Muscle of leg (tissue), 3 donors: ENCODE measurements at regions not wholly inside any gene's neighbourhood (a gene's known extent, or its start where the extent isn't known, plus 50 kb on each side); places are given as distances from the start of the nearest gene placed in this dataset.

Experiments used
- DNase-seq: peaks from one replicate; pipeline ENCODE4 v3.0.0; 2013
- H3K27ac ChIP-seq: one replicate; pipeline ENCODE4 v1.5.1; 2013; ENCODE audit warnings: mild to moderate bottlenecking, low read length, control low read depth
- H3K27me3 ChIP-seq: one replicate; pipeline ENCODE4 v1.6.1; 2013; ENCODE audit warnings: low read length; ENCODE audit not compliant: control insufficient read depth, insufficient read depth
- H3K36me3 ChIP-seq: one replicate; pipeline ENCODE4 v1.6.1; 2013; ENCODE audit warnings: low read length; ENCODE audit not compliant: control insufficient read depth, insufficient read depth
- H3K4me1 ChIP-seq: one replicate; pipeline ENCODE4 v1.6.1; 2013; ENCODE audit warnings: low read length; ENCODE audit not compliant: control insufficient read depth, insufficient read depth
- H3K4me3 ChIP-seq: one replicate; pipeline ENCODE4 v1.5.1; 2013; ENCODE audit warnings: low read length, control low read depth
- H3K9me3 ChIP-seq: replicated peaks from 2 replicates; pipeline ENCODE4 v1.6.1; 2013; ENCODE audit warnings: low read depth, low read length; ENCODE audit not compliant: control insufficient read depth
- WGBS: methylation state at CpG from one replicate; pipeline ENCODE4 v1.1.5; 2013; ENCODE audit warnings: missing lambda C conversion rate; ENCODE audit not compliant: insufficient coverage; 5-methylcytosine and 5-hydroxymethylcytosine counted together

- DNase-seq: peak; percentile 29
- Histone ChIP-seq H3K27me3 (no peaks in the 10 kb centered on the region), H3K36me3 (no peaks in the 10 kb centered on the region), H3K9me3 (no peaks in the 10 kb centered on the region), H3K27ac (peak overlapping the region; percentile 13), H3K4me3 (no peak overlapping the region), H3K4me1 (peaks cover 2% of the 10 kb centered on the region)
- 73% methylated on average over 28 of the region's 35 CpGs for WGBS
Observed at GRCh38 chr6:169898788-169899480, 147.5 kb downstream of the ERMARD start.

DNA sequence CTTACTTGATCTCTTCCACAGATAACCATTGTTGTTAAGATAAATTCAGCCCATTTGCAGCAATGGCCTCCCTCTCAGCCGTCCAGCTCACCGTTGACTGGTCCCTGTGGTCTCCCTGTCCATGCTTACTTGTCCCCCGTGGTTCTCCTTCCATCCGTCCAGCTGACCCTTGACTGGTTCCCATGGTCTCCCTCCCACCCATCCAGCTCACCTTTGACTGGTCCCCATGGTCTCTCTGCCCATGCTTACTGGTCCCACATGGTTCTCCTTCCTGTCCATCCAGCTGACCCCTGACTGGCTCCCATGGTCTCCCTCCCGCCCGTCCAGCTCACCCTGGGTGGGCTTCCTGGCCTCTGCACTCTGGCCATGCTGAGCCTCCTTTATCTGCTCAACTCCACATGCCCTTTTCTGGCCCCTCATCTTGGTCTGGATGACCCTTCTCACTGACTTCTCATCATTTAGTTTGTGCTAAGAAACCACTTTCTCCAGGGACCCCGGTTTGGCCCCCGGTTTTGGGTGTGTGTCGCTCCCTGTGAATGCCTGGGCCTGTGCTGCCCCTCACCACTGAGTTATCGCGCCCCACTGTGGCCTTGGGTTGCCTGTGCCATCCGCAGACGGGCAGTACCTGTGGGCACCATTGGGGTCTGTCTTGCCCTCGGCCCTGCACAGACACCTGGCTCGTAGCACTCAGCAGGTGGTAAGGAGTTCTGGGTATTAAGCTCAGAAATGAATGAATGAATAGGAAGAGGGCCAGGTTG is 146.4 kb downstream of the ERMARD start:
- Histone ChIP-seq H3K4me3 (no peak overlapping the region), H3K27me3 (no peaks in the 10 kb centered on the region), H3K36me3 (no peaks in the 10 kb centered on the region), H3K4me1 (peaks cover 2% of the 10 kb centered on the region), H3K9me3 (no peaks in the 10 kb centered on the region), H3K27ac (no peak overlapping the region)
- WGBS: 80% methylated on average over 15 of the region's 15 CpGs
- DNase-seq: no peak

DNA sequence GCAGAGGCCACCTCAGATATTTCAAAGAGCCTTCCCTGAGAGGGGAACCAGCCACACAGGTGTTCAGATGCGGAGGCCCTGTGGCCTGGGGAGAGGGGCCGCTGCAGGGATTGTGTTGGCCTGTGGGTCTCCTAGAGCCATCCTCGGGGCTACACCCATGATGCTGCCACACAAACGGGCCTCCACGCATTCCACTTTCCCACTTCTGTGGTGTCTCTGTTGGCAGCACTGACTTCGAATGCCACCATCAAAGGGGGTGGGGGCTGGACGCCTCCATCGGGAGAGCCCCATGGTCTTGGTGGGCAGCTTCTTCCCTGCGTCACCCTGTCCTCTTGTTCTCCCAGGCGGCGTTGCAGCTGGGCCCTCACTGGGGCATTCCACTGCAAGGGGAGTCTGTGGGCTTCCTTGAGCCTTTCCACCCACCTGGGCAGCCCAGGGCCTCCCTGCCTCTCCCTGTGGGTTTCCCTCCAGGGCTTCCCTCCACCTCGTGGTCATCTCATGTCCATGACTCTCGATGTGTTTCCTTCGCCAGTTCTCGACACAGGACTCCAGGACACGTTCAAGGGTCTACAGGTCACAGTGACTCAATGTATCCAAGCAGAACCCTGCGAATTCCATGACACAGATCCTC is 145.5 kb downstream of the ERMARD start:
- Histone ChIP-seq H3K27me3 (no peaks in the 10 kb centered on the region), H3K27ac (no peak overlapping the region), H3K4me1 (peaks cover 2% of the 10 kb centered on the region), H3K4me3 (no peak overlapping the region), H3K9me3 (no peaks in the 10 kb centered on the region), H3K36me3 (no peaks in the 10 kb centered on the region)
- 90% methylated on average over 16 of the region's 17 CpGs for WGBS
- DNase-seq: no peak

DNA sequence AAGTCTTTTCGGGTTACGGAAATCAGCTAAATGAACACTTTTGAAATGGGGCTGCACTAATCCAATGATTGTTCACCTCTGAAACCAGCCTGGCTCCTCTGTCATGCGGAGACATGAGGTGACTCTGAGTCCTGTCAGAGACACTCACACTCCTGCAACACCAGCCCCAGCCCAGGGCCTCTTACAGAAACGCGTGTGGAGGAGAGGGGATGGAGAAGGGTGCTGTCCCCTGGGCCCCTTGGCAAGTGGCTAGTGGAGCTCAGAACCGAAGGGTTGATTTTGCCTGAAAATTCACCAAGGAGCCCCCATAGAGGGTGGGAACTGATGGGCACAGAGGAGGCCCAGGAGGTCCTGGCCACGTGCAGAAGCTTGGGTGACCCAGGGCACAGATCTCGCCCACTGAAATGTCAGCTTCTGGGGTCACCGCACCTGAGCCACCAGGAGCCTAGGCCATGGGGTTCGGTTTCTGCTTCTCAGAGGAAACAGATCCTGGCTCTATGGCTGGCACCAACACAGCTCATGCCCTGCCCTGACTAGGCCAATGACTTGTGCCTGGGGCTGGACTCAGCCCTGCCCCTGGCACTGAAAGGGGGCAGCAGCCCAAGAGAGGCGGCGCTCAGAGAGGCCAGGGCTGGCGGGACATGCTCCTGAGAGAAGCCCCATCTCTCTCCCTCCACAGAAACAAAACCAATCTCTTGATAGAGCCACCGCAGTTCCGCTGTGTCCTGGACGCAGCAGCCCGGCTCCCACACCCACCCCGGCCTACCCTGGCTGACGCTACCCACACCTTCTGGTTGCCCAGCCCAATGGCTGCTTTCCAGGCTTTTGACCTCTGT is 144.7 kb downstream of the ERMARD start:
- Histone ChIP-seq H3K36me3 (no peaks in the 10 kb centered on the region), H3K4me1 (peaks cover 2% of the 10 kb centered on the region), H3K27me3 (no peaks in the 10 kb centered on the region), H3K9me3 (no peaks in the 10 kb centered on the region), H3K27ac (no peak overlapping the region), H3K4me3 (no peak overlapping the region)
- no peak for DNase-seq
- 91% methylated on average over 16 of the region's 19 CpGs for WGBS

DNA sequence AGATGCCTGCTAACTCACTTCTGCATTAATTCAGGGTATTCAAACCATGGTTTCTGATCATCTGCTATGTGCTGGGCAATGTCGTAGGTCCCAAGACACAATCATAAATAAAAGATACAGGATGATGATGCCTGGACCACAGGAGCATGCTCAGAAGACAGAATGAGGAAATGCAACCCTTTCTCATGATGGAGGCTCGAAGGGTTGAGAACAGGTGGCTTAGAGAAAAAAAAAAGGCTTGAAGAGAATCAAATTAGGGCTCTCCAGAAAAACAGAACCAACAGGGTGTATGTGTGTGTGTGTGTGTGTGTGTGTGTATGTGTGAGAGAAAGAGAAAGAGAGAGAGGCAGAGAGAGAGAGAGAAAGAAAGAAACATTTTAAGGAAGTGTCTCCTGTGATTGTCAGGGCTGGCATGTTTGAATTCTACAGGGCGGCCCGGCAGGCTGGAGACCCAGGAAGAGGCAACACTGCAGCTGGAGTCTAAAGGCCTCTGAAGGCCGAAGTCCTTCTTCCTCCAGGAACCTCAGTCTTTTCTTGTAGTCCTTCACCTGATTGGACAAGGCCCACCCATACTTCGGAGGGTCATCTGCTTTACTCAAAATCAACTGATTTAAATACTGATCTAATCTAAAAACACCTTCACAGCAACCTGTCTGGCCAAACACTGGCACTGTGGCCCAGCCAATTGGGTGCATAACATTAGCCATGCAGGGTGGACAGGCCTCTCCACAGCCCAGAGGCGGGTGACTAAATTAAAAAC is 143.8 kb downstream of the ERMARD start:
- 64% methylated on average over 5 of the region's 7 CpGs for WGBS
- H3K27me3 ChIP-seq: peaks cover 3% of the 10 kb centered on the region

DNA sequence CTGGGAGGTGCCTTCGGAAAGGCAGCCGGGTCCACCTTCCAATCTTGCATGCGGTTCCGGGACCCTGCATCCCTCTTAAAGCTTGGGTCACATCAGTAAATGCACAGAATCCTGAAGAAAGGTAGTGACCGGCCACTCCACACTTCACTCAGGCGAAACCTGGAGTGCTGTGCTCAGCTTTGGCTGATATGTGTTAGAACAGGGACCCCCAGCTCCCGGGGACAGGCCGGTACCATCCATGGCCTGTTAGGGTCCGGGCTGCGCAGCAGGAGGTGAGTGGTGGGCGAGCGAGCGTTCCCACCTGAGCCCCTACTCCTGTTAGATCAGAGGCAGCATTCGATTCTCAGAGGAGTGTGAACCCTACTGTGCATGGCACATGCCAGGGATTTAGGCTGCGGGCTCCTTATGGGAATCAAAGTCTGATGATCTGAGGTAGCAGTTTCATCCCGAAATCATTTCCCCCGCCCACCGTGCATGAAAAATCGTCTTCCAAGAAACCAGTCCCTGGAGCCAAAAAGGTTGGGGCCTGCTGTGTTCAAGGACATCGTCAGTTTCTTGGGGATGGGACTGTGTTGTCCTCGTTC is 143.0 kb downstream of the ERMARD start:
- Histone ChIP-seq H3K27ac (no peak overlapping the region), H3K27me3 (peaks cover 3% of the 10 kb centered on the region), H3K4me1 (no peaks in the 10 kb centered on the region), H3K36me3 (no peaks in the 10 kb centered on the region), H3K9me3 (no peaks in the 10 kb centered on the region), H3K4me3 (no peak overlapping the region)
- 92% methylated on average over 19 of the region's 21 CpGs for WGBS
- DNase-seq: no peak

More for the DNA sequence above, 143.8 kb downstream of the ERMARD start:
- H3K4me3 ChIP-seq: no peak overlapping the region
- no peaks in the 10 kb centered on the region for H3K36me3 ChIP-seq
- H3K27ac ChIP-seq: no peak overlapping the region
- no peak for DNase-seq
- H3K4me1 ChIP-seq: peaks cover 2% of the 10 kb centered on the region
- H3K9me3 ChIP-seq: no peaks in the 10 kb centered on the region

DNA sequence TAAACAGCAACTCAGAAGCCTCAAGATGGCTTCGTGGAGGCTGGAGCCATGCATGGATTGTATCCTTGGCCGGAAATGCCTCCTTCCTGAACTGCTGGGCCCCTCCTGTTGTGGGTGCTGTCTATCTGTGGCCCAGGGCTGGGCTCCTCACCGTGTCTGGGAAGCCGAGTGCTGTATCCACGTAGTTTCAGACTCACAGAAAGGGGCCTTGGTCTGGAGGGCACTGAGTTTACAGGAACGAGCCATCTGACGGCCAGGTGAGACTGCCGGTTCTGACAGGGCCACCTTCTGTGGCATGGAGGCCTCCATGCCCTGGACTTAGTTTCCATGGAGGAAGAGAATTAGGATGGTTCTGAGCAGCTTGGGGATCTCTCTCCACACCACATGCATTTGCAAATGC is 142.2 kb downstream of the ERMARD start:
- H3K4me3 ChIP-seq: no peak overlapping the region
- no peaks in the 10 kb centered on the region for H3K4me1 ChIP-seq
- H3K27ac ChIP-seq: no peak overlapping the region
- H3K9me3 ChIP-seq: no peaks in the 10 kb centered on the region
- no peaks in the 10 kb centered on the region for H3K36me3 ChIP-seq
- no peak for DNase-seq
- 77% methylated on average over 8 of the region's 8 CpGs for WGBS
- H3K27me3 ChIP-seq: peaks cover 4% of the 10 kb centered on the region

GRCh38 chr6:169891846-169892245 is 140.4 kb downstream of the ERMARD start:
- 71% methylated on average over 11 of the region's 11 CpGs for WGBS
- Histone ChIP-seq H3K4me1 (no peaks in the 10 kb centered on the region), H3K27me3 (peaks cover 5% of the 10 kb centered on the region), H3K9me3 (no peaks in the 10 kb centered on the region), H3K4me3 (no peak overlapping the region), H3K36me3 (no peaks in the 10 kb centered on the region), H3K27ac (no peak overlapping the region)
- DNase-seq: no peak

DNA sequence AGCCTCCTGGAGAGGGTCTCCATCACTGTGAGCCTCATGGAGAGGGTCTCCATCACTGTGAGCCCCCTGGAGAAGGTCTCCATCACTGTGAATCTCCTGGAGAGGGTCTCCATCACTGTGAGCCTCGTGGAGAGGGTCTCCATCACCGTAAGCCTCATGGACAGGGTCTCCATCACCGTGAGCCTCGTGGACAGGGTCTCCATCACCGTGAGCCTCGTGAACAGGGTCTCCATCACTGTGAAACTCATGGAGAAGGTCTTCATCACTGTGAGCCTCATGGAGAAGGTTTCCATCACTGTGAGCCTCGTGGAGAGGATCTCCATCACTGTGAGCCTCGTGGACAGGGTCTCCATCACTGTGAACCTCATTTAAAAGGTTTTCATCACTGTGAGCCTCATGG is 140.0 kb downstream of the ERMARD start:
- Histone ChIP-seq H3K9me3 (no peaks in the 10 kb centered on the region), H3K36me3 (no peaks in the 10 kb centered on the region), H3K27ac (no peak overlapping the region), H3K27me3 (peaks cover 5% of the 10 kb centered on the region), H3K4me3 (no peak overlapping the region), H3K4me1 (no peaks in the 10 kb centered on the region)
- WGBS: 74% methylated on average over 7 of the region's 8 CpGs
- no peak for DNase-seq
